ENCODE measurements at regions not wholly inside any gene's neighbourhood (a gene's known extent, or its start where the extent isn't known, plus 50 kb on each side); places are given as distances from the start of the nearest gene placed in this dataset.
A peak's percentile ranks its signal among the peaks of the same experiment; 100 is the strongest.

GRCh38 chr22:47634347-47634746, 871.9 kb downstream of the TBC1D22A start:
- no peaks in the 10 kb centered on the region for H3K36me3 Mint-ChIP-seq
- no peak overlapping the region for H3K27ac Mint-ChIP-seq
- H3K9me3 Mint-ChIP-seq = peaks cover 0 to 15% (median 7%) of the 10 kb centered on the region in 7 donors
- H3K4me3 ChIP-seq (ENCODE audit: low read depth, low read length) = no peak overlapping the region
- no peaks in the 10 kb centered on the region for H3K4me1 Mint-ChIP-seq
- H3K36me3 ChIP-seq (ENCODE audit: control insufficient read depth, insufficient read depth, low read length) = no peaks in the 10 kb centered on the region
- no peak for DNase-seq
- no peaks in the 10 kb centered on the region for H3K4me1 ChIP-seq (ENCODE audit: control insufficient read depth, insufficient read depth, low read length, poor library complexity, severe bottlenecking)
- no peak overlapping the region for H3K27ac ChIP-seq (ENCODE audit: insufficient read depth, low read length, poor library complexity, severe bottlenecking)
- no peaks in the 10 kb centered on the region for H3K27me3 Mint-ChIP-seq
- no peak overlapping the region for H3K4me3 Mint-ChIP-seq
- peaks cover 6 to 10% of the 10 kb centered on the region in 2 experiments for H3K9me3 ChIP-seq (ENCODE audit: control insufficient read depth in 2 of 2, low read length in 2 of 2)
- no peak for ATAC-seq (ENCODE audit: low read depth in 2 of 2)
- no peaks in the 10 kb centered on the region for H3K27me3 ChIP-seq (ENCODE audit: control insufficient read depth, insufficient read depth, low read length)

GRCh38 chr22:47633111-47633510, 870.7 kb downstream of the TBC1D22A start:
- Mint-ChIP-seq H3K4me1 (no peaks in the 10 kb centered on the region), H3K4me3 (no peak overlapping the region), H3K9me3 (peaks cover 0 to 11% (median 4%) of the 10 kb centered on the region in 7 donors), H3K36me3 (no peaks in the 10 kb centered on the region), H3K27me3 (no peaks in the 10 kb centered on the region), H3K27ac (no peak overlapping the region)
- Histone ChIP-seq H3K27me3 (ENCODE audit: control insufficient read depth, insufficient read depth, low read length) (no peaks in the 10 kb centered on the region), H3K27ac (ENCODE audit: insufficient read depth, low read length, poor library complexity, severe bottlenecking) (no peak overlapping the region), H3K9me3 (ENCODE audit: control insufficient read depth in 2 of 2, low read length in 2 of 2) (peaks cover 6 to 13% of the 10 kb centered on the region in 2 experiments), H3K4me3 (ENCODE audit: low read depth, low read length) (no peak overlapping the region), H3K36me3 (ENCODE audit: control insufficient read depth, insufficient read depth, low read length) (no peaks in the 10 kb centered on the region), H3K4me1 (ENCODE audit: control insufficient read depth, insufficient read depth, low read length, poor library complexity, severe bottlenecking) (no peaks in the 10 kb centered on the region)
- DNase-seq = no peak
- ATAC-seq (ENCODE audit: low read depth in 2 of 2) = no peak

- Histone ChIP-seq H3K4me1 (ENCODE audit: control insufficient read depth, insufficient read depth, low read length, poor library complexity, severe bottlenecking) (no peaks in the 10 kb centered on the region), H3K36me3 (ENCODE audit: control insufficient read depth, insufficient read depth, low read length) (no peaks in the 10 kb centered on the region), H3K27me3 (ENCODE audit: control insufficient read depth, insufficient read depth, low read length) (no peaks in the 10 kb centered on the region), H3K9me3 (ENCODE audit: control insufficient read depth in 2 of 2, low read length in 2 of 2) (peaks cover 3 to 9% of the 10 kb centered on the region in 2 experiments), H3K4me3 (ENCODE audit: low read depth, low read length) (no peak overlapping the region), H3K27ac (ENCODE audit: insufficient read depth, low read length, poor library complexity, severe bottlenecking) (no peak overlapping the region)
- H3K4me1 Mint-ChIP-seq = no peaks in the 10 kb centered on the region
- peaks cover 0 to 11% (median 4%) of the 10 kb centered on the region in 7 donors for H3K9me3 Mint-ChIP-seq
- no peak overlapping the region for H3K27ac Mint-ChIP-seq
- H3K4me3 Mint-ChIP-seq = no peak overlapping the region
- H3K36me3 Mint-ChIP-seq = no peaks in the 10 kb centered on the region
- no peaks in the 10 kb centered on the region for H3K27me3 Mint-ChIP-seq
- no peak for DNase-seq
- no peak for ATAC-seq (ENCODE audit: low read depth in 2 of 2)
Observed at GRCh38 chr22:47632701-47633100, 870.3 kb downstream of the TBC1D22A start.

- no peak for ATAC-seq (ENCODE audit: low read depth in 2 of 2)
- H3K27me3 Mint-ChIP-seq = no peaks in the 10 kb centered on the region
- Histone ChIP-seq H3K4me3 (ENCODE audit: low read depth, low read length) (no peak overlapping the region), H3K36me3 (ENCODE audit: control insufficient read depth, insufficient read depth, low read length) (no peaks in the 10 kb centered on the region), H3K27me3 (ENCODE audit: control insufficient read depth, insufficient read depth, low read length) (no peaks in the 10 kb centered on the region), H3K27ac (ENCODE audit: insufficient read depth, low read length, poor library complexity, severe bottlenecking) (no peak overlapping the region), H3K4me1 (ENCODE audit: control insufficient read depth, insufficient read depth, low read length, poor library complexity, severe bottlenecking) (no peaks in the 10 kb centered on the region), H3K9me3 (ENCODE audit: control insufficient read depth in 2 of 2, low read length in 2 of 2) (peaks cover 0 to 7% of the 10 kb centered on the region in 2 experiments)
- H3K27ac Mint-ChIP-seq = no peak overlapping the region
- H3K4me3 Mint-ChIP-seq = peak overlapping the region in 1 of 4 donors; percentile 22
- H3K9me3 Mint-ChIP-seq = peaks cover 0 to 8% (median 2%) of the 10 kb centered on the region in 7 donors
- H3K36me3 Mint-ChIP-seq = no peaks in the 10 kb centered on the region
- DNase-seq = no peak
- no peaks in the 10 kb centered on the region for H3K4me1 Mint-ChIP-seq
Observed at GRCh38 chr22:47631571-47632102, 869.2 kb downstream of the TBC1D22A start.

- Histone ChIP-seq H3K4me3 (ENCODE audit: low read depth, low read length) (no peak overlapping the region), H3K9me3 (ENCODE audit: control insufficient read depth in 2 of 2, low read length in 2 of 2) (peaks cover 0 to 7% of the 10 kb centered on the region in 2 experiments), H3K27me3 (ENCODE audit: control insufficient read depth, insufficient read depth, low read length) (no peaks in the 10 kb centered on the region), H3K27ac (ENCODE audit: insufficient read depth, low read length, poor library complexity, severe bottlenecking) (no peak overlapping the region), H3K4me1 (ENCODE audit: control insufficient read depth, insufficient read depth, low read length, poor library complexity, severe bottlenecking) (no peaks in the 10 kb centered on the region), H3K36me3 (ENCODE audit: control insufficient read depth, insufficient read depth, low read length) (no peaks in the 10 kb centered on the region)
- Mint-ChIP-seq H3K9me3 (peaks cover 0 to 7% (median 2%) of the 10 kb centered on the region in 7 donors), H3K27me3 (no peaks in the 10 kb centered on the region), H3K27ac (no peak overlapping the region), H3K36me3 (no peaks in the 10 kb centered on the region), H3K4me1 (no peaks in the 10 kb centered on the region), H3K4me3 (no peak overlapping the region)
- DNase-seq = no peak
- ATAC-seq (ENCODE audit: low read depth in 2 of 2) = no peak
Observed at GRCh38 chr22:47630741-47631534, 868.5 kb downstream of the TBC1D22A start.

DNA sequence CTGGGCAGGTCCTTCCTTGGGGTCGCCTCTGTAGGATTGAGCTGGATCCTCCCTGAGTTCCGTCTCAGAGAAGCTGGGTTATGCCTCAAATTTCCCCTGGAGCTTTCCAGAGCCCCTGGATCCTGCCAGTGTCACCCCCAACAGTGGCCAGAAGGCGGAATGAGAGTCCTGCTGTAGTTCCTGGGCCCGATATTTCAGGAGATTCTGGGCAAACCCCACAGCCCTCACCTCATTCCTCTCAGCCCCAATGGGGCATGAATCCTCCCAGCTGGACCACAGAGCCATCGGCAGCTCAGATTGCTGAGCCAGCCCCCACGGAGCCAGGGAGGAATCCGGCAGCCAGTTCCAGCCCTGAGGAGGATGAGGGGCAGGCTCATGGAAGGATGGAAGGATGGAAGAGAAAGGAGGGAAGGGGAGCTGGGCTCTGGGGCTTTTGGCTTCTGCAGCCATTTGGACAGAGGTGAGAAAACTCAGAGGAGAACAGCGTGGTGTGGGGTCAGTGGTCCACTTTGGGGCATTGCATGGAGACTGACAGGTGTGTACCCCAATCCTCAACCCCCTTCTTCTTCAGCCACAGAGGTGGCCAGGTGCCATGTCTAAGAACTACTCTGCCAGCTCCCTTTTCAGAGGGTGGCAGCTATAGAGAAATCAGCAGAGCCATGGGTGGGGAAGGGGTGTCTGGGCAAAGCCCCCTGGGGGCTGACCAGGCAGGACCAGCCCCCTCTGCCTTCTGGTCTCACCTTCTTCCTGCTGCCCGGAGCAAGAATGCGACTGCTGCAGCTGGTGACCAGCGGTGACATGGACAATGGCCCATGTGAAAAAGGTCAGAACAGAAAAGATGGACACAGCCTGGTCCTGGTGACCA, 867.6 kb downstream of the TBC1D22A start:
- Histone ChIP-seq H3K4me1 (ENCODE audit: control insufficient read depth, insufficient read depth, low read length, poor library complexity, severe bottlenecking) (no peaks in the 10 kb centered on the region), H3K9me3 (ENCODE audit: control insufficient read depth in 2 of 2, low read length in 2 of 2) (peaks cover 0 to 3% of the 10 kb centered on the region in 2 experiments), H3K36me3 (ENCODE audit: control insufficient read depth, insufficient read depth, low read length) (no peaks in the 10 kb centered on the region), H3K27me3 (ENCODE audit: control insufficient read depth, insufficient read depth, low read length) (no peaks in the 10 kb centered on the region), H3K4me3 (ENCODE audit: low read depth, low read length) (no peak overlapping the region), H3K27ac (ENCODE audit: insufficient read depth, low read length, poor library complexity, severe bottlenecking) (no peak overlapping the region)
- H3K4me3 Mint-ChIP-seq = no peak overlapping the region
- ATAC-seq (ENCODE audit: low read depth in 2 of 2) (no peak), DNase-seq (no peak)
- no peaks in the 10 kb centered on the region for H3K36me3 Mint-ChIP-seq
- H3K9me3 Mint-ChIP-seq = peaks cover 0 to 2% (median 0%) of the 10 kb centered on the region in 7 donors
- no peak overlapping the region for H3K27ac Mint-ChIP-seq
- H3K27me3 Mint-ChIP-seq = no peaks in the 10 kb centered on the region
- H3K4me1 Mint-ChIP-seq = no peaks in the 10 kb centered on the region

- Mint-ChIP-seq H3K27ac (no peak overlapping the region), H3K27me3 (no peaks in the 10 kb centered on the region), H3K9me3 (peaks cover 0 to 2% (median 0%) of the 10 kb centered on the region in 7 donors), H3K4me3 (no peak overlapping the region), H3K36me3 (no peaks in the 10 kb centered on the region), H3K4me1 (no peaks in the 10 kb centered on the region)
- DNase-seq (no peak), ATAC-seq (ENCODE audit: low read depth in 2 of 2) (no peak)
- Histone ChIP-seq H3K27ac (ENCODE audit: insufficient read depth, low read length, poor library complexity, severe bottlenecking) (no peak overlapping the region), H3K27me3 (ENCODE audit: control insufficient read depth, insufficient read depth, low read length) (no peaks in the 10 kb centered on the region), H3K4me3 (ENCODE audit: low read depth, low read length) (no peak overlapping the region), H3K9me3 (ENCODE audit: control insufficient read depth in 2 of 2, low read length in 2 of 2) (peaks cover 0 to 3% of the 10 kb centered on the region in 2 experiments), H3K4me1 (ENCODE audit: control insufficient read depth, insufficient read depth, low read length, poor library complexity, severe bottlenecking) (no peaks in the 10 kb centered on the region), H3K36me3 (ENCODE audit: control insufficient read depth, insufficient read depth, low read length) (no peaks in the 10 kb centered on the region)
Observed at GRCh38 chr22:47629273-47629711, 866.8 kb downstream of the TBC1D22A start.
